ENCODE measurements at regions not wholly inside any gene's neighbourhood (a gene's known extent, or its start where the extent isn't known, plus 50 kb on each side); places are given as distances from the start of the nearest gene placed in this dataset.
A peak's percentile ranks its signal among the peaks of the same experiment; 100 is the strongest.
"Not testable (repeated sequence)": the region's sequence is repeated elsewhere in the genome, so short reads cannot be mapped to it uniquely, and the experiment has no call there.

DNA sequence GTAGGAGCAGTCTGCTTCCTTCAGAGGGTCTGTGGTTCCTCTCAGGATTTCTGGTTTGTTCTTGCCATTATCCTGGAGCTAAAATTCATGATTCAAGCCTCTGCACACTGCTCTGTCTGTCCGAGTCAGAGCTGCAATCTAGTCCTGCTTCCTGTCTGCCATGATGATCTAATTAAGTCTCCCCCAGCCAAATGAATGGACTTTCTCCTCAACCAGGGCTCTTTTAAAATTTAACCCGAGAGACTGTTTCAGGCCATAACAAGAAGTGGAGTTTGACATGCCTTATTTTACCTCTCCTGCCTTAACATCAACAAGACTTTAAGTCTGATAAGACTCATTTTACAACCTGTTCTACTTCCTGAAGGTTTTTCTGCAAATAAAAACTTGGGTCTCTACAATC, 1009.6 kb upstream of the DDX18 start:
- no peak for TF ChIP-seq ZFX (IDR thresholded peaks at IDR 0.05)
- TF ChIP-seq, protein P1, sequence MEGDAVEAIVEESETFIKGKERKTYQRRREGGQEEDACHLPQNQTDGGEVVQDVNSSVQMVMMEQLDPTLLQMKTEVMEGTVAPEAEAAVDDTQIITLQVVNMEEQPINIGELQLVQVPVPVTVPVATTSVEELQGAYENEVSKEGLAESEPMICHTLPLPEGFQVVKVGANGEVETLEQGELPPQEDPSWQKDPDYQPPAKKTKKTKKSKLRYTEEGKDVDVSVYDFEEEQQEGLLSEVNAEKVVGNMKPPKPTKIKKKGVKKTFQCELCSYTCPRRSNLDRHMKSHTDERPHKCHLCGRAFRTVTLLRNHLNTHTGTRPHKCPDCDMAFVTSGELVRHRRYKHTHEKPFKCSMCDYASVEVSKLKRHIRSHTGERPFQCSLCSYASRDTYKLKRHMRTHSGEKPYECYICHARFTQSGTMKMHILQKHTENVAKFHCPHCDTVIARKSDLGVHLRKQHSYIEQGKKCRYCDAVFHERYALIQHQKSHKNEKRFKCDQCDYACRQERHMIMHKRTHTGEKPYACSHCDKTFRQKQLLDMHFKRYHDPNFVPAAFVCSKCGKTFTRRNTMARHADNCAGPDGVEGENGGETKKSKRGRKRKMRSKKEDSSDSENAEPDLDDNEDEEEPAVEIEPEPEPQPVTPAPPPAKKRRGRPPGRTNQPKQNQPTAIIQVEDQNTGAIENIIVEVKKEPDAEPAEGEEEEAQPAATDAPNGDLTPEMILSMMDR (conservative IDR thresholded peaks at IDR 0.05) = no peak
- H3K27ac ChIP-seq = no peak overlapping the region

DNA sequence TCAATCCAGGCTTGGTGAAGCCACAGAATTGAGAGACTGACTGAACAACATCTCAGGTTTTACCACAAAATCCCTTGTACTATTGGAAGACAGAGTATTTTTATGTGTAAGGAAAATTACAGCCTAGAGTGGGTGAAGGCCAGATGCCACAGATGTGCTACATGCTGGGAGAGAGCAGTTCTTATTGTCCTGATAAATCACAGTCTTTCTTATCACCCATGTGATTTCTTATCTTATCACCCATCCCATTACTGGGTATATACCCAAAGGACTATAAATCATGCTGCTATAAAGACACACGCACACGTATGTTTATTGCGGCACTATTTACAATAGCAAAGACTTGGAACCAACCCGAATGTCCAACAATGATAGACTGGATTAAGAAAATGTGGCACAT, 1008.0 kb upstream of the DDX18 start:
- H3K27ac ChIP-seq = not testable (repeated sequence)

DNA sequence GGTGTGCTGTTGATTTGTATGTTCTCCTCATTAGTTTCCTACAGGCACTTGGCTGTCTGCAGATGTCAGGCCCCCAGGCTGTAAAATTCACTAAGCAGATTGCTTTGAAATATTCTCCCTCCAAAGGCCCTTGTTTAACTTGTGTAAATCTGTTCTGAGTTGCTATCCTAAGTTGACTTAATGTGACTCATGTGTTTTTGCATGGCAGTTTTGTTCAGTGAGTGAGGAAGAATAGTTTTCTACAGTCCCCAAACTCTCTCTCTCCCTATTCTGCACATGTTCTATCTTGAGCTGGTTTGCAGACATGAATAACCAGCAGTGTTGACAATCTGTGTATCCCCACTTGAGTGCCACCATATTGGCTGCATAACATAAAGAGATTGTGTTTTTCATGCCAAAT, 1005.4 kb upstream of the DDX18 start:
- TF ChIP-seq ZFX (IDR thresholded peaks at IDR 0.05) = no peak
- TF ChIP-seq, protein P1 (conservative IDR thresholded peaks at IDR 0.05) = no peak
- no peak overlapping the region for H3K27ac ChIP-seq

DNA sequence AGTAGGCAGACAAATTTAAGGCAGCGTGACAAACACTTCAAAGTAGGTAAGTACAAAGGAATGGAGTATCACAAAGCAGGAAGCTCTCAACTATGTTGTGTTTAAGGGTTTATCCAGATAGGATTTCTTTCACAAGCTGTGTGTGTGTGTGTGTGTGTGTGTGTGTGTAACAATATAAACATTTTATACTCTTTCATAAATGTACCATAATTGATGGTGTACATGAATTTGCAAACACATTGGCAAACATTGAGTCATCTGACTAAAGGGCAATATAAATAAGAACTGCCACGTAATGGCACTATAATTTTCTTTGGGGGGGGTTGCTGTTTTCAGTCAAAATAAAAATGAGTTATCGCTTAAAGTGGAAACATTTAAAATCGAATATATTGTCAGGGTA, 1004.4 kb upstream of the DDX18 start:
- no peak overlapping the region for H3K27ac ChIP-seq
- TF ChIP-seq ZFX (IDR thresholded peaks at IDR 0.05) = no peak
- TF ChIP-seq, protein P1 (conservative IDR thresholded peaks at IDR 0.05) = no peak

DNA sequence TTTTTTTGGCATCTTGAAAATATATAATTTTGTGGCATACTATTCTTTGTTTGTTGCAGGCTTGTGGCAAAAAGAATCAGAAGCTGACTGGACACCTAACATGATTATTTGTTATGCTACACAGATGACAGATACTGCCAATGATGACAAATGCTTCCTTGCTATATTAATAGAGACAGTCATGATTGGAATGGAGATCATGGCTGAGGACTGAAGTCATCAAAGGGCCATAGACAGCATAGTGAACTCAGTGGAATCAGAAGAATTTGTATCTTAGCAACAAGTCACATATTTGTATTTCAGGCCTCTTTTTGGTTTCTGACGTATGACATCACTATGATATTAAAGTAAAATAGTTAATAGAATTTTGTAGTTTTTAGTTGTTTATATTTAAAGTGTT, 1003.8 kb upstream of the DDX18 start:
- H3K27ac ChIP-seq = no peak overlapping the region
- TF ChIP-seq ZFX (IDR thresholded peaks at IDR 0.05) = no peak
- TF ChIP-seq, protein P1 (conservative IDR thresholded peaks at IDR 0.05) = no peak

DNA sequence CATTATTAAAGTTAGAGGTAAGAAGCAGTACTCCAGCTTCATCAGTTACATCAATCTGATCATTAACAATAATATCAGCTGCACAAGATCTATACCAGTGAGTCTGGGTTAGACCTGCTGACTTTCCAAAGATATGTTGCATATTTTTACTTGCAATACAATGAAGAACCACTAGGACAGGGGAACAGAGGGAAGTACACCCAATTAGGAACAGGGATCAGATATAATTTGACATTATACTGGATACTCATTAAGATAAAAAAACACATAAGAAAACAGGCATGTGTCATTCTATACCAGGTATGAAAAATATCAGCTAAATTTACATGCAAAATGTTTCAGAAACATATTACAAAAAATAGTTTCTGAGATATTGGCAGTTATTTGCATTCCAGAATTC, 995.1 kb upstream of the DDX18 start:
- TF ChIP-seq, protein P1 (conservative IDR thresholded peaks at IDR 0.05) = peak; percentile 36
- TF ChIP-seq ZFX (IDR thresholded peaks at IDR 0.05) = no peak
- no peak overlapping the region for H3K27ac ChIP-seq

DNA sequence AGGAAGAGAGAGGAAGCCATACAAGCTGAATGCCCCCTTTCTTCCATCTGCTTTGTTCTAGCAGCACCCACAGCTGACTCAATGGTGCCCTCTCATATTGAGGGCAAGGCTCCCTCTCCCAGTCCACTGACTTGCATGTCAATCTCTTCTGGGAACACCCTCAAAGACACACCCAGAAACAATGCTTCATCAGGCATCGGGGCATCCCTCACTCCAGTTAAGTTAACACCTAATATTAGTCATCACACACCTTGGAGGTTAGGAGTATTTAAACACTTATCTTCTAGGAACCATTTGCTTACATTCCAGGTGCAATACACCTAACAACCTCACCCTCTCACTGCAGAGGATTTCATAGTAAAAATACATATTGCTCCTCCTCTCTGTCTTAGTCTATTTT, 993.5 kb upstream of the DDX18 start:
- no peak for TF ChIP-seq ZFX (IDR thresholded peaks at IDR 0.05)
- TF ChIP-seq, protein P1 (conservative IDR thresholded peaks at IDR 0.05) = no peak
- H3K27ac ChIP-seq = no peak overlapping the region

DNA sequence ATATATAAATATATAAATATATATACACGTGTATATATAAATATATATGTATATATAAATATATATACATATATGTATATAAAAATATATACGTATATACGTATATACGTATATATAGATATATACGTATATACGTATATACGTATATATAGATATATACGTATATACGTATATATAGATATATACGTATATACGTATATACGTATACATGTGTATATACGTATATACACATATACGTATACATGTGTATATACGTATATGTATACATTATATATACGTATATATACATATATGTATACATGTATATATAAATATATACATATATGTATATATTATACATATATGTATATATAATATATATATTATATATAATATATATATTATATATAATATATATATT, 984.9 kb upstream of the DDX18 start:
- H3K27ac ChIP-seq = not testable (repeated sequence)

DNA sequence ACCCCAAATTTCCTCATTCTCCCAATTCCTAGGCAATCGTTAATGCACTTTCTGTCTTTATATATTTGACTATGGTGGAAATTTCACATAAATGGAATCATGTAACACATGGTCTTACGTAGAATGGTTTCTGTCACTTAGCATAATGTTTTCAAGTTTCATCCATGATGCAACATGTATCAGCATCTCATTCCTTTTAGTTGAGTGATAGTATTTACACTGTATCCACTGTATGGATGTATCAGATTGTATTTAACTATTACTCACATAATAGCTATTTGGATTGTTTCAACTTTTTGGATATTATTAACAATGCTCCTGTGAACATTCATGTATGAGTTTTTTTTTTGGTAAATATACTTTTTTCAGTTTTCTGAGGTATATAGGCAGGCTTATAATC, 982.3 kb upstream of the DDX18 start:
- no peak overlapping the region for H3K27ac ChIP-seq
- TF ChIP-seq, protein P1 (conservative IDR thresholded peaks at IDR 0.05) = no peak

Measured in C4-2B (cell line).